22Rv1 (cell line): ENCODE measurements at regions not wholly inside any gene's neighbourhood (a gene's known extent, or its start where the extent isn't known, plus 50 kb on each side); places are given as distances from the start of the nearest gene placed in this dataset.

Experiments
- ZFX ChIP-seq: fragments of 450-650 bp; IDR thresholded peaks from 2 replicates; pipeline ENCODE4 v1.6.1; 2017; ENCODE audit warnings: antibody characterized with exemption, borderline replicate concordance
- TF ChIP-seq, protein P1 (sequence below): fragments of 450-650 bp; IDR thresholded peaks from 2 replicates; pipeline ENCODE4 v1.5.1; 2017; ENCODE audit warnings: mild to moderate bottlenecking

GRCh38 chr5:25970906-25971489 lies 1067.4 kb downstream of the CDH9 start:
- TF ChIP-seq, protein P1, sequence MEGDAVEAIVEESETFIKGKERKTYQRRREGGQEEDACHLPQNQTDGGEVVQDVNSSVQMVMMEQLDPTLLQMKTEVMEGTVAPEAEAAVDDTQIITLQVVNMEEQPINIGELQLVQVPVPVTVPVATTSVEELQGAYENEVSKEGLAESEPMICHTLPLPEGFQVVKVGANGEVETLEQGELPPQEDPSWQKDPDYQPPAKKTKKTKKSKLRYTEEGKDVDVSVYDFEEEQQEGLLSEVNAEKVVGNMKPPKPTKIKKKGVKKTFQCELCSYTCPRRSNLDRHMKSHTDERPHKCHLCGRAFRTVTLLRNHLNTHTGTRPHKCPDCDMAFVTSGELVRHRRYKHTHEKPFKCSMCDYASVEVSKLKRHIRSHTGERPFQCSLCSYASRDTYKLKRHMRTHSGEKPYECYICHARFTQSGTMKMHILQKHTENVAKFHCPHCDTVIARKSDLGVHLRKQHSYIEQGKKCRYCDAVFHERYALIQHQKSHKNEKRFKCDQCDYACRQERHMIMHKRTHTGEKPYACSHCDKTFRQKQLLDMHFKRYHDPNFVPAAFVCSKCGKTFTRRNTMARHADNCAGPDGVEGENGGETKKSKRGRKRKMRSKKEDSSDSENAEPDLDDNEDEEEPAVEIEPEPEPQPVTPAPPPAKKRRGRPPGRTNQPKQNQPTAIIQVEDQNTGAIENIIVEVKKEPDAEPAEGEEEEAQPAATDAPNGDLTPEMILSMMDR = no peak
- TF ChIP-seq ZFX = no peak
